ENCODE measurements at regions not wholly inside any gene's neighbourhood (a gene's known extent, or its start where the extent isn't known, plus 50 kb on each side); places are given as distances from the start of the nearest gene placed in this dataset.

GRCh38 chr14:40684328-40684727, 922.3 kb upstream of the LRFN5 start:
- no peak for TF ChIP-seq EZH2phosphoT487 (IDR thresholded peaks at IDR 0.05; ENCODE audit: borderline replicate concordance, low read length)
- TF ChIP-seq CTCF (conservative IDR thresholded peaks at IDR 0.05; ENCODE audit: low read depth, low read length), result no peak
- no peak for TF ChIP-seq EZH2 (IDR thresholded peaks at IDR 0.05; ENCODE audit: low read length, unreplicated experiment)
